GM18907 (cell line): ENCODE measurements at regions not wholly inside any gene's neighbourhood (a gene's known extent, or its start where the extent isn't known, plus 50 kb on each side); places are given as distances from the start of the nearest gene placed in this dataset.
"Not testable (repeated sequence)": the region's sequence is repeated elsewhere in the genome, so short reads cannot be mapped to it uniquely, and the experiment has no call there.

Experiments used
- ATAC-seq: cut with Tn5 transposase; IDR thresholded peaks from one replicate; pipeline ENCODE4 v1.9.1; 2021; ENCODE audit warnings: mild to moderate bottlenecking, moderate library complexity; ENCODE audit not compliant: unreplicated experiment

DNA sequence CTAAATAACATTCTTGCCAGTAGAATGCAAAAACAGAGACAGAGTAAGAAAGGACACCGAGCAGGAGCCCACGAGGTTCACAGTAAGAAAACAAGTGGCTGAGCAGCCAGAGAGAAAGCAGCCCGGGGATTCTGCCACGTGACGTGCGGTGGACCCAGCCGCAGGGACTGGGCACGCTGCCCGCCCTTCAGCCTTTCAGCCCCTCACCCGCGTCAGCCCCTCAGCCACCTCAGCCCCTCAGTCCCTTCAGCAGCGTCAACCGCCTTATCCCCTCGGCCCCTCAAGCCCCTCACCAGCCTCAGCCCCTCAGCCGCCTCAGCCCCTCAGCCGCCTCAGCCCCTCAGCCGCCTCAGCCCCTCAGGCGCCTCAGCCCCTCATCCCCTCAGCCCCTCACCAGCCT is 1532.2 kb downstream of the REEP3 start:
- not testable (repeated sequence) for ATAC-seq

DNA sequence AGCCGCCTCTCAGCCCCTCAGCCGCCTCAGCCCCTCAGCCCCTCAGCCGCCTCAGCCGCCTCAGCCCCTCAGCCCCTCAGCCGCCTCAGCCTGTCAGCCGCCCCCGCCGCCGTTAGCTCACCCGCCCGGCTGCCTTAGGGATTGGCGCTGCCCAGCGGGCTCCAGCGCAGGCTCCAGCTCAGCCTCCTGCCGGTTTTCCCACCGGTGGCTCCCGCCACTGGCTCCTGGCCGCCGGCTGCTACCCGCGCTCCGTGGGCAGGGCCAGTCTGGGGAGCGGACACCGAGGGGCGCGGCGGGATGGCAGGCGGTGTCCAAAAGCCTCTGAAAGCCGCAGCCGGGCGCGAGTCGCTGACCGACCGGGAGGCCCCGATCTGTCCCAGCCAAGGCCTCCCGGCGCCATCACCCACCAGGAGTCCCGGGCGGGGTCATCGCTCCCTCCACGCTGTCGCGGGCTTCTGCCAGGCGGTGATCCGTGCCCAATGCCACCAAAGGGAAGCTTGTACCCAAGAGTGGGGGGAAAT is 1532.7 kb downstream of the REEP3 start:
- not testable (repeated sequence) for ATAC-seq

DNA sequence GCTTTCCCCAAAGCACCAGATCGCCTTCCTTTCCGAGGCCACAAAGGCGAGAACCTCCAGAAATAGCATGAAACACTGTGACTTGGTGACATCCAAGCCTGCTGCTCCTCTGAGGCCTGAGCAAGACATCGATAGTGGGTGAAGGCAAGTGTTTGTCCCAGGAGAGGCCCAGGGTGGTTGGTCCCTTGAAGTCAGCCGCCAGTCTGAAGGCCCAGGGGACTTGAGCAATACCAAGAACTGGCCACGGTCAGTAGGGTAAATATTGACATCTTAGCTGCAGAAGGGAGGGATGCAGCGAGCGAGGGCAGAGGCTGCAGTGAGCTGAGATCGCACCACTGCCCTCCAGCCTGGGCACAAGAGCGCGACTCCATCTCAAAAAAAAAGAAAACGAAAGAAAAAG is 1533.5 kb downstream of the REEP3 start:
- ATAC-seq: not testable (repeated sequence)

DNA sequence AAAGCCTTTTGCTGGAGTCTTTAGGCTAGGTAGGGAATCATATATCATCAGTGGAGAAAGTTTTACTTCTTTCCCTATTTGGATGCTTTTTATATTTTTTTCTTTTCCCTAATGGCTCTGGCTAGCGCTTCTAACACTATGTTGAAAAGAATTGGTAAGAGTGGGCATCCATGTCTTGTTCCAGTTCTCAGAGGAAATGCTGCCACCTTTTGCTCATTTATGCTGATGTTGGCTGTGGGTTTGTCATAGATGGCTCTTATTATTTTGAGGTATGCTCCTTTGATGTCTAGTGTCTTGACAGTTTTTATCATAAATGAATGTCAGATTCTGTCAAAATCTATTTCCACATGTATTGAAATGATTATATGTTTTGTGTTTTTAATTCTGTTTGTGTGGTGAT is 1544.1 kb downstream of the REEP3 start:
- no peak for ATAC-seq

DNA sequence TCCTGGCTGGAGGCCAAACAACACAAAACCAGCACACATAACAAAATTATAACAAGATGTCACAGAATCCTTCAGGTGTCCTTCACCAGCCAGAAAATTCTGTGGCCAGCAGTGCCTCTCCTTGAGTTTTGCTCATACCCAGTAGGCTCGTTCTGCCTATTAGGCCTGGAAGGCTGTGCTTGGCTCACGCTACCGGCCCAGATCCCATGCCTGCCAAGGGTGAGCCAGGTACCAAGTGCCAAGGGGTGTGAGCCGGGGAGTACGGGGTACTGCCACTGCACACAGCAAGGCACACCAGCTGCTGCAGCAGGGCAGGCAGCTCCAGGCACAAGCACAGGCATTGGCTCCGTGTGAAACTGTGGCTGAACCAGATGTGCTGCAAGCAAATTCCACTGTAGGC is 1562.0 kb downstream of the REEP3 start:
- ATAC-seq: no peak

DNA sequence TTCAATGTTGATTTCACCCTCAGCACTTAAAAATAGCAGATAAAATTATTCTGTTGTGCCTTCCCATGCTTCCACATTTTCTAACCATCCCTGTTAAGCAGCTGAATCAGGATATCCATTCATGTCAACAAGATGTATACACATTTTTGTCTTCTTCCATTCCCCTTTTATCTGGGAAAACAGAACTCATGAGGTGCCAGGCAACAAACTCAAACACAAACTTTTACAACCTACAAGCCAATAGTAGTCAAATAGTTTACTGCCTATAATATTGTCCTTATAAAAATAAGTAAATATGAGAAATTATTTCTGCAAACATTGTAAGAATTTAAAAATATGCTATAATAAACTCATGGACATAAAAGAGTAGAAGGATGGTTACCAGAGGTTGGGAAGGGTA is 1569.8 kb downstream of the REEP3 start:
- no peak for ATAC-seq

DNA sequence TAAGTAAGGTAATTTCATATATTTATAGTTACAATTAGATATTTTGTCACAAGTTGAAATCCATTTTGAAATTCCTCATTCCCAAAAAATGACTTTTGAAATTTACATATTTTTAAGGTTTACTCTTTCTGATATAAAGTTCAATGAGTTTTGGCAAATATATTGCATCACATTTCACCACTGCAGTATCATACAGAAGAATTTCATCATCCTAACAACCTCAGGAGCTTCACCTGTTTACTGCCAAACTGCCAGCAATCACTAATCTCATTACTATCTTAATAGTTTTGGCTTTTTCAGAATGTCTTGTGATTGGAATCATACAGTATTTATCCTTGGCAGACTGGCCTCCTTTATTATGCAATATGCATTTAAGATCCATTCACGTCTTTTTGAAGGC is 1578.9 kb downstream of the REEP3 start:
- ATAC-seq: no peak

DNA sequence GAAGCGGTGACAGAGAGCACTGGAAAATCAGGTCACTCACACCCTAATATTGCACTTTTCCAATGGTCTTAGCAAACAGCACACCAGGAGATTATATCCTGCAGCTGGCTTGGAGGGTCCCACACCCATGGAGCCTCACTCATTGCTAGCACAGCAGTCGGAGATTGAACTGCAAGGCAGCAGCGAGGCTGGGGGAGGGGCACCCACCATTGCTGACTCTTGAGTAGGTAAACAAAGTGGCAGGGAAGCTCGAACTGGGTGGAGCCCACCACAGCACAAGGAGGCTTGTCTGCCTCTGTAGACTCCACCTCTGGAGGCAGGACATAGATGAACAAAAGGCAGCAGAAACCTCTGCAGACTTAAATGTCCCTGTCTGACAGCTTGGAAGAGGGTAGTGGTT is 1579.7 kb downstream of the REEP3 start:
- ATAC-seq: not testable (repeated sequence)

DNA sequence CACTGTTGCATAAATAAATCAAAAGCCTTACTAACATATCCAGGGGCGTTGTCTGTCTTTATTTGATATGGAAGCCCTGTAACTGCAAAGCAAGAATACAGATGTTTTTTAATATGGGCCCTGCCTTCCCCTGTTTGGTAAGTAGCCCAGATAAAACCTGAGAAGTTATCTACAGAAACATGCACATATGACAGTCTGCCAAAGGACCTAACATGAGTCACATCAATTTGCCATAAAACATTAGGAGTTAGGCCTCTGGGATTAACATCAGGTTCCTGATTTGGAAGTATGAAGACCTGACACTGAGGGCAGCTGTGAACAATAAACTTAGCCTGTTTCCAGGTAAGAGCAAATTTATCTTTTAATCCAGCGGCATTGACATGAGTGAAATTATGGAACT is 1588.8 kb downstream of the REEP3 start:
- ATAC-seq: no peak

DNA sequence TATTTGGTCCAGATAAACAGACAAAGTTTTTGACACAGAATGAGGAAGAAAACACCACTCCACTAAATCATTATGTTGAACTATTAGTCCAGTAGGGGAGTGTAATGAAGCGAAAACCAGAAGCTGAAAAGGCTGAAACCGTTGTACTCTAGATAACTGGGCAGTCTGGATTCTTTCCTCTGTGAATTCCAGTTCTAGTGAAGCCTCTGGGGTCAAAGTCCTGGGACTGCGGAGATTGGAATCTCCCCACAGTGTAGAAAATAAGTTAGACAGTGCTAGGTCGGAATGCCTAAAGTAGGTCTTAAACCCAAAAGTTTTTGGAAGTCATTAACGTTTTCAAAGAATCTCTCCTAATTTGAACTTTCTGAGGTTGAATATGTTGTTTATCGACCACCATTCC is 1589.9 kb downstream of the REEP3 start:
- ATAC-seq: not testable (repeated sequence)

DNA sequence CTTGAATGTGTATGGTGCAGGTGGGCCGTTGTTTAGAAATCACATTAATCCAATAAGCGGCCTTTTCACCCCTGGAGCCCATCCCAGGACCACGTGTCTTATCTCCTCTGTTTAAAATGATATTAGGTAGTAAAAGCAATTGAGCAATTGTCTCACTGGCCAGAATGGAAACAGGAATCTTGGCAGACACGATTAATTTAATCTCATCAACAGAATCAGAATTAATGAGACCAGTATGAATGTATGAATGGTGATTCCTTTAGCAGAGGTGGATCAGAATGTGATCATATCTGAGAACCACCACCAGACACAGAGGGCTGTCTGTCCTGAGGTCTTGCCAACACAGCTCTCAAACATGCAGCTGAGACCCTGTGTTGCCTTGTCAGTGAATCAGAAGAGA is 1591.4 kb downstream of the REEP3 start:
- no peak for ATAC-seq

DNA sequence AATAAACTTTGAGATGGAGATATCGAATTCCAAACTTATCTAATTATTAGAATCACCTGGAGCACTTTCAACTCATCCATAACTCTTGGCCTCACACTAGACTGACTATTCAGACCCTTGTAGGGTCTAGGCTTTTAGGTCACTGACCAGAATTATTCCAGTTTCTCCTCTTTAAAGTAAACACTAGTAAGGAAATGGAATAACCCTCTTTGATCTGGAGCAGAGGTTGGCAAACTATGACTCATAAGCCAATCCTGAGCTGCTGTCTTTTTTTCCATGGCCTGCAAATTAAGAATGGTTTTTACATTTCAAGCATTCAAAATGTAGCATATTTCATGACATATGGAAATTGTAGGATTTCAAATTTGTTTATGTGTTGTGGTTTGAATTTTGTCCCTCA is 1601.9 kb downstream of the REEP3 start:
- no peak for ATAC-seq

DNA sequence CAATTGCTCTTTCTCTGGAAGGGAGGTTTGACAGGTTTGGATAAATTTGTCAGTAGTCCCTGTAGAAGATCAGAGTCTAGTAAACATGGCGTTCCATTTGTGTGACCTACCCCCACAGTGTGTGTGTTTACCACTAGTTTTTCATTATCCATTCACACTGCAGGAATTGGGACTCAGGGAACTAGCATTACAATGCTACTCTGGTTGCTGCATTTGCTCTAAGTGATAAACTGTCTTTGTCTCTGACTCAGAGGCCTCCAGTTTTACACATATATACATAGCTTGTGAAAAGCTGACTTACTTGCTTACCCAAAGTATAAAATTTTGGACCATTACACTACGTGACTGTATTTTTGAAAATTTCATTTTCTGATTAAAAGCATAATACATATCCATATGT is 1604.0 kb downstream of the REEP3 start:
- no peak for ATAC-seq

DNA sequence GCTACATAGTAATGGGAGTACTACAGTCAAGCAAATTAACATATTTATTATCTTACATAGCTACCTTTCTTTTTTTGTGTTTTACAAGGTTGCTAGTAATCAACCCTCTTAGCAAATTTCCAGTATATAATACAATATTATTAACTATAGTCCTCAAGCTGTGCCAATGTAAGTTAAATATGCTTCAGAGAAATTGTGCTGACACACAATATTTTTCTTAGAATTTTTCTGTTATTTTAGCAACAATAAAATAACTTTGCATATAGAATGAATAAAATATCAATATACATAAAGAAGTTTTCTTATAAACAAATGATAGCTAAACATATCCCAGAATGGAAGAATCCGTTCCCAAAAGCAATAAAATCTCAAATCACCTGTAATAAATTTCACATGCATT is 1605.1 kb downstream of the REEP3 start:
- ATAC-seq: no peak

DNA sequence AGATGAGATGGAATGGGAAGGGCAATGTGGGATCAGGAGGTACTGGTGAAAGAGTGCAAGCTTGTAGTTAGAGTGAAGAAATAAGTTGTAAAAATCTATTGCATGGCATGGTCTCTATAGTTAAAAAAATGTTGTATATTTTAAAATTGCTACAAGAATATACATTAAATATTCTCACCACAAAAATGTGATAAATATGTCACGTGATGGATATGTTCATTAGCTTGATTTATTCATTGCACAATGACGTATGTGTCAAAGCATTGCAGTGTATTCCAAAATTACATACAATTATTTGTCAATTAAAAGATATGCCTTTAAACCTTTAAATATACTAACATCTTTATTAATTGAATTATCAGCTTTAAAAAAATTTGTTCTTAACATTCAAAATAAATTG is 1607.1 kb downstream of the REEP3 start:
- ATAC-seq: no peak

DNA sequence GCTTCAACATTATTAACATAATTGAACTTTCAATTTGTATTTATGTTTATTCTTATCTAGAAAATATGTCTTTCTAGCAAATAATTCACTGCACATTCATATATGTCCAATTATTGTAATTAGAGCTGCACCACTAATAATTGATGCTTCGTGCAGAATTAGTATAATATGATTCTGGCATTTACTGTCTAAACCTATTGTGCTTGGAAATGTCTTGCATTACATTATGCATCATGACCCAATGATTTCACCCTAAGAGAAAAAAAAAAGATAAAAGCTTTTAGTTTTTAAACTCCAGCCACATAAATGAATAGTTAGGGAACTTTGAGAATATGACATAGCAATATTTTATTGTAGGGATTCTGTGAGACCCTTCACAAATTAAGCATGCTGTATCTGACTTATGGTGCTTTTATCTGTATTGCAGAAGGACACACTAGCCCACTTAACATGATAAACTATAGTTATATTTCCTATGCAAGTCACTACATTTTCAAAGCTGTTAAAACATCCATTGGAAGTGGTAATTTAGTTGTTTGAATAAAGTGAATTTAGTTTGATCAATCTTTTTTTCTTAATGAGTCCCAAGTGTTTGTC is 1609.1 kb downstream of the REEP3 start:
- no peak for ATAC-seq

DNA sequence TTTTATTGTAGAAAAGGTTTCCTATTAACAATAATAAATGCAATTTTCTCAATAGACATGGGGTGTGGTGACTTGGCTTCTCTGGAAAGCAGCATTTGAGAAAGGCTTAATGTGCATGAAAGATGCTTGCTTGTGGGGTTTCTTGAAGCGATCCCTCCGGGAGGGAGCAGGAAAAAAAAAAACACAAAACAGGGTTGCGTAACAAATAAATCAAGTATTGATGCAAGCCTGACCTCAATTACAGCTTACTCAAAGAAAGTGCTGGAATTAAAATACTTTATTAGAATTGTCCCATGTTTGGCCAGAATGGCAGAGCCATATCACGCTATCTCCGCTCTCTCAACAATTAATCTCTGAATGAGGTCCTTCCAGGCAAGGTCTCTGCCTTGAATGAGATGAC is 1612.5 kb downstream of the REEP3 start:
- ATAC-seq: no peak

DNA sequence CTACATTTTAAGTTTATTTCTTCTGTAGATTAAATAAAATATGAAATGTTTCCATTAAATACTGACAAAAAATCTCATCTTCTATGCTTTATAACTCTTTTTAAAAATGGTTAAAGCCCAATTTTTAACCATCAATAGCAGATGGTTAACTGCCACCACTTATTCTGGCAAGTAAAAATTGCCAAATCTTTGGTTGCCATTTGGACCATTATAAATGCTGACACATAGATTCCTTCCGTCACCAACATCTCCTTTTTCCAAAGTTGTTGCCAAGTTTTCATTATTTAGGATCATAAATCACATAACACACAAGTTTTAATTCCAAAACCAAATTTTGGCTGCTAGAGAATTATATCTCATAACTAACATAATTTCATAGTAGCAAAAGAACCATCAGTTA is 1614.3 kb downstream of the REEP3 start:
- no peak for ATAC-seq

DNA sequence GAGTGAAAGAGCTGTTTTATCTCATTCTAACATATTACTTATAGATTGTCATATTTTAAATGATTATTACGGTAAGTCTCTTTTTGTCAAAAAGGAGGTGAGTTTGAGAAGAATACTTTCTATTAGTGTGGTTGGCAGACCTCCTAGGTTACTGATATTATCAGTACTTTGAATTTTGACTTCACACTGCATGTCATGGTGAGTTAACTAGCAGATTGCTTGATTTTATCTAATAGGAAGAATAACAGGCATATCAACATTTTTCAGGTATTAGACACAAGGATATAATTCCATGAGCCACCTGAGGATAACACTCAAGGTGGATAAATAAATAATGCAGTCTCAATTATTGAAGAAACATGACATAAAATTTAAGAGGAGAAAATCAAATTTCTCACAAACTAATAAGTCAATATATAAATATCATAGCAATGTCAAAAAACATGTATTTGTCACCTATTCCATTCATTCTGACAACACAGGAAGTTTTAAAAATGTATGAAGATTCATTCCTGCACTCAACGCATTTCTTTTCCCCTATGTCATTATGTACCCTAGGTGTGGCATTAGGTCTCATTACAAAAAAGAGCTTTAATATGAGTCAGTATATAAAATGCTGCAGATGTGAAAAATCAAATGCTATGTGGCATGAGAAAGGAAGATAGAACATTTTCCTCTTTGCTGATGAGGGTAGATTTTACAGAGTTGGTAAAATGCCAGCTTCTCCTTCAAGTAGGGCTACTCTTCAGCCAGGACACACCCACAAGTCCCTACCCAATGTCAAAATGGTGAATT is 1621.6 kb downstream of the REEP3 start:
- ATAC-seq: no peak

DNA sequence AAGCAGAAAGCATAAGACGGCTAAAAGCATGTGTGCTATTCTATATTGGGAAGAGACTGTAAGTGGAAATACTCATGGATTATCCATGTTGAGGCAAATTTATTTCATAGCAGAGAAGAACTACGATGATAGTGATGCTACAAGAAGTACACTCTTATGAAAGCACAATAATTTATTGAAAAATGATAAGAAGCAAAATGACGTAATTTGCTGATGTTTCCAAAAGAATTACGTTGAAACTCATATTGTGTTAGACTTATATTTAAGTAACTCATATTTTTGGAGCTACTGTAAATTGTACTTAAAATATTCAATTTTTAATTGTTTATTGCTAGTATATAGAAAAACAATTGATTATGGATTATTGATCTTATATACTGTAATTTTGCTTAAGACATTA is 1622.5 kb downstream of the REEP3 start:
- ATAC-seq: no peak

DNA sequence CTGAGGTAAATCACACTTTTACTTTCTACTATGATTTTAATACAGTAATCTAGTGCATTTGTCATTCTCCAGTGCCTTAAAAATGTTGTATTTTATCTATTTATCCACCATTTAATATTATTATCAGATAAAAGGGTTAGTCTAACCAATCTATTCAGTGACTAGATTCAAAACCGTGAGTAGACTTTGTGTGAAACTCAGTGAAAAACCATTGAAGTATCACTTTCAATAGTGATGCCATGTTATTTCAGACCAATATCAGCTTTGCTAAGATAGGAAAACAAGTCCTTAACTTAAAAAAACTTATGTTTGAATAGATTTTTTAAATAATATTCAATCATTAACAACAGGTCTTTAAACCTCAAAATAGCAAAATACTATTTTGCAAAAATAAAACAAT is 1628.7 kb downstream of the REEP3 start:
- ATAC-seq: no peak

DNA sequence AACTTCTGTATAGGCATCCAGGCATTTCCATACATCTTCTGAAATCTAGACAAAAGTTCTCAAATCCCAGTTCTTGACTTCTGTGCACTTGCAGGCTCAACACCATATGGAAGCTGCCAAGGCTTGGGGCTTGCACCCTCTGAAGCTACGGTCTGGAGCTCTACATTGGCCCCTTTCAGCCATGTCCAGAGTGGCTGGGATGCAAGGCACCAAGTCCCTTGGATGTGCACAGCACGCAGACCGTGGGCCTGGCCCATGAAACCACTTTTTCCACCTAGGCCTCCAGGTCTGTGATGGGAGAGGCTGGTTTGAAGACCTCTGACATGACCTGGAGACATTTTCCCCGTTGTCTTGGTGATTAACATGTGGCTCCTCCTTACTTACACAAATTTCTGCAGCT is 1645.1 kb downstream of the REEP3 start:
- ATAC-seq: no peak

DNA sequence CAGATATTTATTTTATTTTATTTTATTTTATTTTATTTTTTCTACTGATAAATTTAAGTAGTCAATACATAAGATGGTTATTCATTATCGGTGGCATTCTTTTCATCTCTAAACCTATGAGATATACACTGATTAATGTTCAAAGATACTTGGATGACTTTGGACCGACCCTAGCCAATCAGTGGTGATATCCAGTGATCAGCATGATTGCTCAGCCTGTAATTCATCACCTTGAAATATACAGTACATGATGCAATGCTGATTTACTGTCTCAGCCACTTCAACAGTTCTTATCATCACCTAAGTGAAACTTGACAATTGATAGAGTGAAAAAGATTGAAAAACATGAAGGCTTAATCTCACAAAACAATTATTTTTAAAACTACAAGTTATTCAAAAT is 1651.0 kb downstream of the REEP3 start:
- no peak for ATAC-seq
